Breast epithelium (tissue), 3 donors: ENCODE measurements at regions not wholly inside any gene's neighbourhood (a gene's known extent, or its start where the extent isn't known, plus 50 kb on each side); places are given as distances from the start of the nearest gene placed in this dataset.

Experiments used
- CTCF ChIP-seq, 3 donors: fragments of 450-650 bp; IDR thresholded peaks; one replicate each; pipeline ENCODE4 v1.5.1; 2016 to 2017; ENCODE audit warnings: antibody characterized with exemption in 3 of 3, mild to moderate bottlenecking in 3 of 3, moderate library complexity in 3 of 3
- POLR2AphosphoS5 ChIP-seq, 3 donors: sonication (generic); formaldehyde crosslinking; IDR thresholded peaks; one replicate each; pipeline ENCODE4 v1.6.1; 2017; ENCODE audit warnings: antibody characterized with exemption in 3 of 3

- TF ChIP-seq CTCF (IDR thresholded peaks at IDR 0.05) (no peak), POLR2AphosphoS5 (IDR thresholded peaks at IDR 0.05) (no peak)
These were observed 479.8 kb upstream of the GOT2 start for GRCh38 chr16:59213952-59214351.
